GM19463 (cell line): ENCODE measurements at regions not wholly inside any gene's neighbourhood (a gene's known extent, or its start where the extent isn't known, plus 50 kb on each side); places are given as distances from the start of the nearest gene placed in this dataset.
"Not testable (repeated sequence)": the region's sequence is repeated elsewhere in the genome, so short reads cannot be mapped to it uniquely, and the experiment has no call there.

ENCODE experiments used
- ATAC-seq: cut with Tn5 transposase; IDR thresholded peaks from one replicate; pipeline ENCODE4 v1.9.1; 2021; ENCODE audit warnings: mild to moderate bottlenecking, moderate library complexity; ENCODE audit not compliant: unreplicated experiment

DNA sequence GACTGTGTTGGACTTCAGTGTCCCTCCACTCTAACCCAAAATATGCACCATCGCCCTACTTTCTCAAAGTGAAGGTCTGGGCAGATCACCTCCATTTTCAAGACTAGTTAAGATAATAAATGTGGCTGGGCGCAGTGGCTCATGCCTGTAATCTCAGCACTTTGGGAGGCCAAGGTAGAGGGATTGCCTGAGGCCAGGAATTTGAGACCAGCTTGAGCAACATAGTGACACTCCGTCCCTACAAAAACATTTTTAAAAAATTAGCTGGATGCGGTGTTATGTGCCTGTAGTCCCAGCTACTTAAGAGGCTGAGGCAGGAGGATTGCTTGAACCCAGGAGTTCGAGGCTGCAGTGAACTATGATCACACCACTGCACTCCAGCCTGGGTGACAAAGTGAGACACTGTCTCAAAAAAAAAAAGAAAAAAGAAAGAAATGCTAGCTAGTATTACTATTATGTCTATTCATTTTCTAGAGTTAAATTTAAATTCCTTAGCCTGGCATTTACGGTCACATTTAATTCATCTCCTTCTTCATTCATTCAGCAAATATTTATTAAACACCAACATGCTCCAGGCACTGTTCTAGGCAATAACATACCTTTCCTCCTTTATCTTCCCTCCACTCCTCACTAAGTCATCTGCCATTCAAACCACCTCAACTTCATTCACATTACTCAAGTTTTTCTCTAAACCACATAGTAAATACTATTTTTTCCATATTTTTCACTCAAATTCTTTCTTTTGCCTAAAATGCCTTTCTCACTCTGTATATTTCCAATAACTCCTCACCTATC, 96.1 kb upstream of the XYLT1 start:
- ATAC-seq = no peak

DNA sequence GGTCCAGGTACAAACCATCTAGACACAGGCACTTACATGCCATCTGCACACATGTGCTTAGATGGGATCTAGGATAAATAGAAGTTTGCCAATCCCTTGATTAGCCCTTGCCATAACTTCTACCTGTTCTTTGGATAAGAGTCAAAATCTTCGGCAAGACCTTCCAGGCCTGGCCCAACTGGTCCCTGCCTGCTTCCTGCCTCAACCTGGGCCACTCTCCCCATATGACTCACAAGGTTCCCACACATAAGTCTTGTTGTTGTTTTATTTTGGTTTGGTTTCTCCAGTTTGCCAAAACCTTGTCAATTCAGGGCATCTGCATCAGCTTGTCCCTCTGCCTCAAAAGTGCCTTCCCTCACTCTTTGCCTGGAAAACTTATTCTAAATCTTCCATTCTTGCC, 95.3 kb upstream of the XYLT1 start:
- no peak for ATAC-seq

DNA sequence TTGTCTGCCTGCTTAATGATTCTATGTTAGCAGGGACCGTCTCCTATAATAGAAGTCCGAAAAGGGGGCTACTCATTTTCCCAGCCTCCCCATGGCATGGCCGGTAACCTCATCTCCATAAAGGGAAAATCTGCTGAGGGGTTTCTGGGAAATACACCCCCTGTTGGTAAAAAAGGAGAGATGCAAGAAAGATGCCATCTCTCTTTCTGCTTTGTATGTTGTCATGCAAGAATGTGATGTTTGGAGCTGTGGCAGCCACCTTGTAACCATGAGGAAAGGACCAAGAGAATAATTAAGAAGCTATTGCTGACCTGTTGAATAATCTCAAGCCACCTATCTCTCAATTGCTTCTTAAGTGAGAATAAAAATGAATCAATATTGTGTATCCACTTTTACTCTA, 94.8 kb upstream of the XYLT1 start:
- no peak for ATAC-seq

DNA sequence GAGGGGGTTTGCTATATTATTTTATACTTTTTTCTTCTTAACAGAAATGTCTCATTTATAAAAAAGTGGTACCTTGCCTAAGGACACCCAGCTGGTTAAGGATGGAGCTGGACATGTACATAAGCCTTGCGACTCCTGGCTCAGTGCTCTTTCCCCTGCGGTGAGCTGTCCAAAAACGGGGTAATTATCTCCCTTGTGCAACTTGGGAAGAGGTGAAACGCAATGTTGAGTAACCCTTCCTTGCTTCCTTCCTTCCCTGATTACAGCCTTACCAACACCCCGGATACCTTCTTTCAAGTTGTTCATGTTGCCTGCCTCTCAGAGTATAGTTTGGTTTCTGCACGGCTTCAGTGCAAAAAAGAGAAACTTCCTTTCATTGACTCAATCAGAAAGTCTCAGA, 94.1 kb upstream of the XYLT1 start:
- ATAC-seq = no peak

DNA sequence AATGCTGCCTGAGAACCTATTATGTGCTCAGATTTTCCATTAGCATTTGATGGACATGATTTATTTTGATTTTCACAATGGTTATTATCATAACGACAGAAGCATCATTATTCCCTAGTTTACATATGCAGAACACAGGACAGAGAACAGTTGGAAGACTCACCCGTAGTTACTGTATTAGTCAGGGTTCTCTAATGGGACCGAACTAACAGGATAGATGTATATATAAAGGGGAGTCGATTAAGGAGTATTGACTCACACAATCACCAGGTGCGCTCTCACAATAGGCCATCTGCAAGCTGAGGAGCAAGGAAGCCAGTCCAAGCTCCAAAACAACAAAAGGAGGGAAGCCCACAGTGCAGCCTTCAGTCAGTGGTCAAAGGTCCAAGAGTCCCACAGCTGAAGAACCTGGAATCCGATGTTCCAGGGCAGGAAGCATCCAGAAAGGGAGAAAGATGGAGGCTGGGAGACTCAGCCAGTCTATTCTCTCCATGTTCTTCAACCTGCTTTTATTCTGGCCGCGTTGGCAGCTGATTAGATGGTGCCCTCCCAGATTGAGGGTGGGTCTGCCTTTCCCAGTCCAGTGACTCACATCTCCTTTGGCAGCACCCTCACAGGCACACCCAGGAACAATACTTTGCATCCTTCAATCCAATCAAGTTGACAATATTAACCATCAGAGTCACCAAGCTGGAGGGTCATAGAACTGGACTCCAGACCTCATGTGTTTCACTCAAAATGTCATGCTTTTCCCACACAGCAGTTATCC, 92.7 kb upstream of the XYLT1 start:
- ATAC-seq = no peak

DNA sequence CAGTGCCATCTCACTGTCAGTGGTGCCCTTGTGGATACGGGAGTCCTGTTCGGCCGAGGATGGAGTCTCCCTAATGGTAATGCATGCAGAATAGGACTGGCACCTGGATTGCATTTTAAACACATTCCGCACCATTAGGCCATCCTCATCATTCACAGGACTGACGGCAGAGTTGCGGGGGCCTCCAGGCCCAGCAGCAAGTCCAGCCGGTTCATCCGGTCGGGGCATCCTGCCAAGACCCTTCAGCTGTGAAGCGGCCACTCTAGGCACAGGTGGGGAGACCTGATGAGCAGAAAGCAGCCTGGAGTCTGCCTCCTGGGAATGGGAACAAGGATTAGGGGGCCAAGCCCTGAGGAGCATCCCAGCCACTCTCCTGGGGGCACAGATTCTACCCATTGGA, 90.3 kb upstream of the XYLT1 start:
- no peak for ATAC-seq

DNA sequence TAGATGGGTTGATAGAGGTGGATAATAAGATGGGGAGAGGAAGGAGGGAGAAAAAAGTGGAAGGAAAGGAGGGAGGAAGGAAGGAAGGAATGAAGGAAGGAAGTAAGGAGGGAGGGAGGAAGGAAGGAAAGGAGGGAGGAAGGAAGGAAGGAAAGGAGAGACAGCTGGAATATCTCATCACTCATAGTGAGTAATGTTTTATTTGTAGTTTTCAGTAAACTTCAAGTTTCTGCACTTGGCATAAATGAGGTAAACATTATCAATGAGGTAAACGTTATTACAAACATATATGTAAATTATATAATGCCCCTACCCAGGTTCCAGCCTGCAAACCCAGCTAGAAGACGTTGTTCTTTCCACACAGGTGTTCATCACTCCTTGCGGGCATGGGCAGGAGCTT, 89.8 kb upstream of the XYLT1 start:
- no peak for ATAC-seq

DNA sequence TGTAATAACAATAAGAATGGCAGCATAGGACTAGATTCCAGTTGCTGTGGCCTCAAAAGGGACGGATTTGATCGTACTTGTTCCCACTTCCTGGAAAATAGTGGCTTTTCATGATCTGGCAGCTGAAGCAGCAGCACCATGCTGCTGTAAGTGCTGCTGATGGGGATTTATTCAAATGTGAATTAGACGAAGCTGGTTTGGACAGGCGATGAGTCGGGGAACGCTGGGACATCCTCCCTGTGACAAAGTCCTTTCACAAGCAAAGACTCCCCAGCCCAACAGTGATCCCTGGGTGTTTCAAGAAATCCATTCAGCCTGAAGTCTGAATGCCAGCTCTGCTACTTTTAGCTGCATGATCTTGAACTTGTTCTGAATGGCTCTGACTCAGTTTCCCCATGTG, 88.6 kb upstream of the XYLT1 start:
- no peak for ATAC-seq

DNA sequence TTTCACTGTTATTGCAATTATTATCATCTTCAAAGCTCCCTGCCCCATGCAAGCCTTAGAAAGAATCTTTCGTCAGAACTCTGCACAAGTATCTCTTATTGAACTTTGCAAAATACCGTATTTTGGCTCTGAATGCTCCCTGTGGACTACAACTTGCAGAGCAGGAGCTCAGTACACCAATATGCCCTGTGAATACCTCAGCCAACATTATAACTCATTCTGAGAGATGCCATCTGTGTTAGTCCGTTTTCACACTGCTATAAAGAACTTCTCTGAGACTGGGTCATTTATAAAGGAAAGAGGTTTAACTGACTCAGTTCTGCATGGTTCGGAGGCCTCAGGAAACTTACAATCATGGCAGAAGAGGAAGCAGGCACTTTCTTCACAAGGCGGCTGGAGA, 87.2 kb upstream of the XYLT1 start:
- ATAC-seq = no peak

DNA sequence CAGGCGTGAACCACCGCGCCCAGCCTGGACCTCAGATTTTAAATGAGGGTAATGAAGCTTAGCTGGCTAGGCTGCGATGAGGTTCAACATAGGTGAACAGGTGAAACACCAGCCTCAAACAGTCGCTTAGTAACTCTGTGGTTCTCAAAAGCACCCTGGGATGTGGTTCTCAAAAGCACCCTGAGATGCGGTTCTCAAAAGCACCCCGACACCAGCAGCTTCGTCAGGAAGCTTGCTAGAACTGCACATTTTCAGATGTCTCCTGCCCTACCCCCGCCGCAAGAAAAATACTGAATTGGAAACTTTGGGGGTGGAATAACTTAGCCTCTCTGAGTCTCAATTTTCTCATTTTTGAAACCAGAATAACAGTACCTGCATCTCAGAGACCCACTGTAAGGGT, 86.7 kb upstream of the XYLT1 start:
- no peak for ATAC-seq

- no peak for ATAC-seq
Observed at GRCh38 chr16:17556276-17557052, 85.7 kb upstream of the XYLT1 start.

DNA sequence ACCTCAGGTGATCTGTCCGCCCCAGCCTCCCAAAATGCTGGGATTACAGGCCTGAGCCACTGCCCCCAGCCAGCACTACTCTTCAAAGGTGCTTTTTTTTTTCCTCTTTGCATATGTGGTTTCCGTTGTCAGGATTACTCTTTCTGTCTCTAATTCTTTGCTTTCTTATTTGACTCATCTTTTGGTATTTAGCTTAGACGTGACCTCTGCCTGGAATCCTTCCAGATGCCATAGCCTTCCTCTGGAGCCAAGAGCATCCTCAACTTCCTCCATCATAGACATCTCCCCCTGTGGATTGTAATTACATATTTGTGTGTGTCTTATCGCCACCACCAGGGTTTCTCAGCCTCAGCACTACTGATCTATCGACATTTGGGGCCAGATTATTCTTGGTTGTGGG, 84.4 kb upstream of the XYLT1 start:
- ATAC-seq = no peak

GRCh38 chr16:17552351-17552750, 81.6 kb upstream of the XYLT1 start:
- ATAC-seq = no peak

GRCh38 chr16:17551682-17552081, 80.9 kb upstream of the XYLT1 start:
- ATAC-seq = not testable (repeated sequence)

GRCh38 chr16:17548825-17549224, 78.1 kb upstream of the XYLT1 start:
- no peak for ATAC-seq

GRCh38 chr16:17544785-17545184, 74.0 kb upstream of the XYLT1 start:
- no peak for ATAC-seq

GRCh38 chr16:17544304-17544703, 73.5 kb upstream of the XYLT1 start:
- no peak for ATAC-seq

- no peak for ATAC-seq
Observed at GRCh38 chr16:17543073-17543472, 72.3 kb upstream of the XYLT1 start.

- ATAC-seq = no peak
Observed at GRCh38 chr16:17541324-17541723, 70.6 kb upstream of the XYLT1 start.

DNA sequence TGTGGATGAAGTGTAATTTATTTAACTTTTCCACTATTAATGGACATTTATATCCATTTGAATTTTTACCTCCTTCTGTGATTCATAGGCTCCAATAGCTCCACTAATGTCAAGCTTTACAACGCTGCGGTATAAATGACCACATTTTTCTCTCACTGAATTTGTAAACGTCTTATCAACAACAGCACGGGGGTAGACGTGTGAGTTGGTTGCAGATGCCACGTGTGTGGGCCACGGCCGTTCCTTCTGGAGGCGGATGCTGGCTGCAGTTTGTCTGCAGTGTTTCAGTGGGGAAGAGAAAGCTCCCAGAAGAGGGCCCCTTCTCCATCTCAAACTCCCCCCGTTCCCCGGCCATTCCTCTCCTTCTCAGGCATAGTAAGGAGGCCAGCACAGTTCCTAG, 68.2 kb upstream of the XYLT1 start:
- no peak for ATAC-seq

DNA sequence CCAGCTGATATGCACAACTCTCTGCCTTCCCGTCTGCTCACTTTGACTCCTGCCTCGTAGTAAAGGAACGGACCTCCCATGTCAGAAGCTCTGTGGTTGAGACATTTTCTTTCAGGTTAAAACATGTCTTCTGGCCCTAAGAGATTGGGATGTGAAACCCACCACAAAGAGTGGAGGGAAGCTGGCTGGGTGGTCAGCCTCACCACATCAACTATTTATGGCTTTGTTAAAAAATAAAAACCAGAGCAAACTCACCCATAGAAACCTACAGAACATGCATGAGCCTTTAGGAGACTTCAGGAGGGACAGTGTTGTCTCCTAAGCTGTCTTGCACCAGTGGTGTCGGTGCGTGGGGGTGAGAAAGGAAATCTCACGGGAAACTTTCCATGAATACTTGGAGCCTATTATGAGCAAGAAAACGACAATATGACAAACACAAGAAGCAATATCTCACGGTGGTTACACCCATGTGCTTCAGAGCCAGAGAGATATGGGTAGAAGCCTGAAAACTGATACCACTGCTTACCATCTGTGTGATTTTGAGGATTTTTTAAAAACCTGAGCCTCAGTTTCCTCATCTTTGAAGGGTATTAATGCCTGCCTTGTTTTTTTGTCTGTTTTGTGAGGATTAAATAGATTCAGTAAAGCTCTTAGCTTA, 61.7 kb upstream of the XYLT1 start:
- no peak for ATAC-seq
